ENCODE measurements at regions not wholly inside any gene's neighbourhood (a gene's known extent, or its start where the extent isn't known, plus 50 kb on each side); places are given as distances from the start of the nearest gene placed in this dataset.

GRCh38 chr3:152047465-152047864, 174.0 kb downstream of the SUCNR1 start:
- no peak overlapping the region for H3K4me3 Mint-ChIP-seq
- H3K36me3 Mint-ChIP-seq: no peaks in the 10 kb centered on the region
- H3K27me3 Mint-ChIP-seq: no peaks in the 10 kb centered on the region
- H3K9me3 Mint-ChIP-seq: peaks cover under 1% of the 10 kb centered on the region
- TF ChIP-seq CTCF (conservative IDR thresholded peaks at IDR 0.05): no peak
- no peak overlapping the region for H3K27ac Mint-ChIP-seq
- H3K4me1 Mint-ChIP-seq (ENCODE audit: unreplicated experiment): peaks cover 4% of the 10 kb centered on the region
- no peak for DNase-seq (ENCODE audit: extremely low spot score, unreplicated experiment)

DNA sequence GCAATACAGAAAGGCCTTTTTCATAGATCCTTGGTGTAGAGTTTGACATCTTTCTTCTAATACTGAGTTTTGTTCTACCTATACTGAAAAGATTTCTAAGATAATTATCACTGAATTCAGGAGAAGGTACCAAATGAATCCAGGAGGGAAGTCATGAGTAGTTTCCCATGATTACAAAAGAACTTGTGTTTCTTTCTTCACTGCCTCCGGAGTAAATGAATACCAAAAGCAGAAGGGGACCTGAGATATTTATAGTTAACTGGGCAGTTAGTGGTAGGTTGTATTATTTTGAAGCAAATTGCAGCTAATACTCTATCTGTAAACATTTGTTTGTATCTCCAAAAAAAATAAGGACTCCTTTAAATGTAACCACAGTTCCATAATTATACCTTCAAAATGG, 175.4 kb downstream of the SUCNR1 start:
- Mint-ChIP-seq H3K4me3 (no peak overlapping the region), H3K27me3 (no peaks in the 10 kb centered on the region), H3K9me3 (no peaks in the 10 kb centered on the region), H3K36me3 (no peaks in the 10 kb centered on the region), H3K4me1 (ENCODE audit: unreplicated experiment) (peaks cover 4% of the 10 kb centered on the region), H3K27ac (no peak overlapping the region)
- no peak for TF ChIP-seq CTCF (conservative IDR thresholded peaks at IDR 0.05)
- no peak for DNase-seq (ENCODE audit: extremely low spot score, unreplicated experiment)

DNA sequence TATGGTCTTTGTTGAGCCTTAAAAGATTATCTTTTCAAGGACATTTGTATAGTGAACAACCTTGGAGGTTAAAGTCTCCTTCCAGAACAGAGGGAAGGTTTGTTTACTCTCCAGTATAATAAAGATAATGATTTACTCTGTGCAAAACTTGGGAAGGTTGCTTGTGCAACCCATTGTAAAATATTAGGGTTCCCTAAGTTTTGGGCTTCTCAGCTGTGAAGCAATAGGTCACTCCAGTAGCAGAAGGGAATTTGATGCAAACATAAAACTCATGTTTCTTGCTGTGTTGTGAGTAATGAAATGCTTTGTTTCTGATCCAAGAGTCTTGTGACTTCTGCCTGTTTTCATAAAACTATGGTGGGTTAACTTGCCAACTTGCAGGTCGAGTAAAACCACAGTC, 177.5 kb downstream of the SUCNR1 start:
- H3K36me3 Mint-ChIP-seq: no peaks in the 10 kb centered on the region
- H3K27me3 Mint-ChIP-seq: no peaks in the 10 kb centered on the region
- peaks cover 4% of the 10 kb centered on the region for H3K4me1 Mint-ChIP-seq (ENCODE audit: unreplicated experiment)
- H3K4me3 Mint-ChIP-seq: no peak overlapping the region
- H3K9me3 Mint-ChIP-seq: no peaks in the 10 kb centered on the region
- H3K27ac Mint-ChIP-seq: no peak overlapping the region
- TF ChIP-seq CTCF (conservative IDR thresholded peaks at IDR 0.05): no peak
- DNase-seq (ENCODE audit: extremely low spot score, unreplicated experiment): no peak

GRCh38 chr3:152051501-152052404, 178.3 kb downstream of the SUCNR1 start:
- no peak for DNase-seq (ENCODE audit: extremely low spot score, unreplicated experiment)
- Mint-ChIP-seq H3K27me3 (no peaks in the 10 kb centered on the region), H3K4me1 (ENCODE audit: unreplicated experiment) (peaks cover 4% of the 10 kb centered on the region), H3K36me3 (no peaks in the 10 kb centered on the region), H3K27ac (no peak overlapping the region), H3K9me3 (no peaks in the 10 kb centered on the region), H3K4me3 (no peak overlapping the region)
- TF ChIP-seq CTCF (conservative IDR thresholded peaks at IDR 0.05): no peak

DNA sequence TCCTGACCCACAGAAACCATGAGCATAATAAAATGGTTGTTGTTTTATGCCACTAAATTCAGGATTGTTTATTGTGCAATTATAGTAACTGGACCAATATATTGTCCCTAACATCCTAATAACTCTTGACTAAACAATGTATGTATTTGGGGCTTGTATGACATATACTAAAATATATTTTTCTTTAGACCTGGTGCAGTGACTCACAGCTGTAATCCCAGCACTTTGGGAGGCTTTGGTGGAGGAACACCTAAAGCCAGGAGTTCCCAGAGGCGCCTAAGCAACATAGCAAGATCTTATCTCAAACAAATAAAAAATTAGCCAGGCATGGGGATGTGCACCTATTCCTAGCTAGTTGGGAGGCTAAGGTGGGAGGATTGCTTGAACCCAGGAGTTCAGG, 180.4 kb downstream of the SUCNR1 start:
- DNase-seq (ENCODE audit: extremely low spot score, unreplicated experiment): no peak
- Mint-ChIP-seq H3K4me1 (ENCODE audit: unreplicated experiment) (peaks cover 4% of the 10 kb centered on the region), H3K36me3 (no peaks in the 10 kb centered on the region), H3K27me3 (no peaks in the 10 kb centered on the region), H3K27ac (no peak overlapping the region), H3K9me3 (no peaks in the 10 kb centered on the region), H3K4me3 (no peak overlapping the region)
- TF ChIP-seq CTCF (conservative IDR thresholded peaks at IDR 0.05): no peak
